IPS DF 4.7 (cell line): ENCODE measurements at regions not wholly inside any gene's neighbourhood (a gene's known extent, or its start where the extent isn't known, plus 50 kb on each side); places are given as distances from the start of the nearest gene placed in this dataset.

Experiments used
- DNase-seq: peaks from one replicate; pipeline ENCODE4 v3.0.0-alpha.2; 2013; ENCODE audit warnings: low spot score; ENCODE audit errors: extremely low read depth

DNA sequence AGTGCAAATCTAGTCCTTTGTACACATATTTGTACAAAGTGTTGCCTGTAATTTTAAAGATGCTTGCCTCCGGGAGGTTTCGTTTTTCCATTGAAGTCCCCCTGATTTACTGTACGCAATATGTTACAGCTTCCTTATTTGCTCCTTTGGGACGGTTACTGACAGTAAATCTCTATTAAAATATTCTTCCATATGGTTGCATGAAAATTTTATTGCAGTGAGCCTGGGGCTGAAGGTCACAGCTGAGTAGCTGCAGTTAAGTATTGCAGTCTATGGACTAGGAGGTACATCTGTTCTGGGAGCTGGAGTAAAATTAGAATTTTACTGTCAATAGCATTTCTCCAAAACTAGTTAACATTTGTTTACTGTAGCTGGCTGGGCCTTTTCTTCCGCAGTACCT, 119.2 kb downstream of the ETAA1 start:
- DNase-seq, result no peak

DNA sequence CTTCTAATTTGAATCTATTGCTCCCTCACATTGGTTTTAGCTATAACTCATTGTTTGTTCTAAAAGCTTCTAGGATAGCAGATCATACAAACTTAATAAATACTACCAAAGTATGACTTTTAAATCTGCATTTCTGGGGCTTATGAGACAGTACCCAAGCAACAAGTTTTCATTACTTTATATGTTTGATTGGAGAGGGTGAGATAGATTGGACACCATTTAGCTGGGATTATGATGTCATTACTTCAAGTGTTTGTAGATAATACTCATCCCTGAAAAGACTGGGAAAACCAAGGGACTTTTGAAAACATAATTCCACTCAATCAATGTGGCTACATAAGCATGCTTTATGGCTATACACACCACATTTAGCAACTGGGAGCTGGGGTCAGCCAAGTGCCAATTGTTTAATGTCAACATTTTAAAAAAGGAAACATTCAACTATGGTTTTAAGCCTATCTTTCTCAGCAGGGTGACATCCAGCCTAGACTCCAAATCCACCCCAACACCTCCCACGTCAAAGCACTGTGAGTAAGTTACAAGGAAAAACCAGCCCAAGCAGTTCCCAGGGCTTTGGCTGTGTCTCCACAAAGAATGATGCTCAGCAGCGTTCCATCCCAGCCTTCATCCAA, 119.9 kb downstream of the ETAA1 start:
- DNase-seq, result no peak

DNA sequence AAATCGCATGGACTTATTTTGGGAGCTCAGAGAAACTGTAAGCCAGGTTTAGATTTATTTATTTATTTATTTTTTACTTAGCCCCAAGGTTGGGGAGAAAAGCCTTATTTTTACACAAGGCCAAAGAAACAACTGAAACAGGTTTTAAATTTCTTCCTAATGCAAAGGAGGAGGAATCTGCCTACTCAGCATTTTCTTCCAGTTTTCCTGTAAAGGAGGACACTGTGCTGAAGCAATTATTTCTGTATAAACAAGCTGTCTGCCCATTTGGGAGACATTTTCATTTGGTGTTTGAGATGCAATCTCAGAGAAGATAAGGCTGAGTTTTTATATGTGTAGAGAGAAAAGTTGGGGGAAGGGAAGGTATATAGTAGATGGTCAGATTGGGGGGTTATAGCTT, 125.0 kb downstream of the ETAA1 start:
- no peak for DNase-seq

DNA sequence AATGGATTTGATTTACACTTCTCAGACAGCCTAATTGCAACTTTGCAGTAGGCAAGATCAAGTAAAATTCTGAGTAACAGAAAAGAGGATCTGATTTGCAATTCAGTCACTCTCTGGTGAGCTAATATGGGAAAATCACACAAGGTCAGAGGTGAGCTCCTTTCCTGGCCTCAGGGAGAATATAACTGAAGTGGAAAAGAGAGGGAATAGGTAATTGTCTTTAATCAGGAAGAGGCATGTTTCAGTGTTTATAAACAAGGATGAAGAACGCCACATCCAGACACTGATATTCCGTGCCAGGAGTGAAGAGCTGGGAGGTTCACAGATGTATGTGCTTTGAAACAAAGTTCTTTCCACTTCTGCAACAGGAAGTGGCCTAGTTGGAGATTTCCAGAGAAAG, 127.1 kb downstream of the ETAA1 start:
- DNase-seq, result no peak

- DNase-seq, result no peak
Measured at GRCh38 chr2:67524777-67525176, 127.6 kb downstream of the ETAA1 start.

GRCh38 chr2:67526283-67526682, 129.2 kb downstream of the ETAA1 start:
- DNase-seq, result no peak

DNA sequence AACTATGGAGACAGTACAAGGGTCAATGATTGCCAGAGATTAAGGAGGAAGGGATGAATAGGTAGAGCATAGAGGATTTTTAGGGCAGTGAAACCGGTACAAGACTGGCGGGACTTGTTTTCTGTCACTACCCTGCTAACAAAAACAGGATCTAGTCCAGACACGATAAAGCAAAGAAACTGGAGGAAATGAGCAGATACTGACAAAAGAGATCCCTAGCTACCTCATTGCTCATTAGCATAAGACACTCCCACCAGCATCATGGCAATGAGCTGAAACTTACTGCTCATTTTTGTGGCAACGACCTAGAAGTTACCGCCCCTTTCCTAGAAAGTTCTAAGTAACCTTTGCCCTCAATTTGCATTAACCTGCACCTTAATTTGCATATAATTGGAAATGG, 131.2 kb downstream of the ETAA1 start:
- DNase-seq, result no peak

GRCh38 chr2:67532387-67532786, 135.3 kb downstream of the ETAA1 start:
- DNase-seq, result no peak

- no peak for DNase-seq
Measured at GRCh38 chr2:67534745-67535144, 137.6 kb downstream of the ETAA1 start.

GRCh38 chr2:67540962-67541361, 143.8 kb downstream of the ETAA1 start:
- DNase-seq, result no peak

DNA sequence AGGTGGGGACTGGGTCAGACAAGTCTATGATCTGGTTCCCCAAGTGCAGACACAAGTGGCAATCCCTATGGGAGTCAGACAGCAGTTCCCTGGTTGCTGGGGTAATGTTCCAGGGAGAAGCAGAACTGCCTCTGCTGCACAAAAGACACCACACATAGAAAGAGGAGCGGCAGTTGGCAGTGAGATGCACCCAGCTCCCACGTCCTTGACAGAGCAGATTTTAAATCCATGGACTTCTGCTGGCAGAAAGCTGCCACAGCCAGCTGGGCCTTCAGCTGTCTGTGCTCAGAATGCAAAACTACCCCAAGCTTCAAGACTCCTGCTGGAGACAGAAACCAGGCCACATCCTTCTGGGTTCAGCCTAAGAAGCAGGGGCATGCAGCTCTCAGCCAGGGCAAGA, 147.2 kb downstream of the ETAA1 start:
- DNase-seq, result no peak

GRCh38 chr2:67548317-67549201, 151.4 kb downstream of the ETAA1 start:
- no peak for DNase-seq

- no peak for DNase-seq
Measured at GRCh38 chr2:67559156-67559555, 162.0 kb downstream of the ETAA1 start.

DNA sequence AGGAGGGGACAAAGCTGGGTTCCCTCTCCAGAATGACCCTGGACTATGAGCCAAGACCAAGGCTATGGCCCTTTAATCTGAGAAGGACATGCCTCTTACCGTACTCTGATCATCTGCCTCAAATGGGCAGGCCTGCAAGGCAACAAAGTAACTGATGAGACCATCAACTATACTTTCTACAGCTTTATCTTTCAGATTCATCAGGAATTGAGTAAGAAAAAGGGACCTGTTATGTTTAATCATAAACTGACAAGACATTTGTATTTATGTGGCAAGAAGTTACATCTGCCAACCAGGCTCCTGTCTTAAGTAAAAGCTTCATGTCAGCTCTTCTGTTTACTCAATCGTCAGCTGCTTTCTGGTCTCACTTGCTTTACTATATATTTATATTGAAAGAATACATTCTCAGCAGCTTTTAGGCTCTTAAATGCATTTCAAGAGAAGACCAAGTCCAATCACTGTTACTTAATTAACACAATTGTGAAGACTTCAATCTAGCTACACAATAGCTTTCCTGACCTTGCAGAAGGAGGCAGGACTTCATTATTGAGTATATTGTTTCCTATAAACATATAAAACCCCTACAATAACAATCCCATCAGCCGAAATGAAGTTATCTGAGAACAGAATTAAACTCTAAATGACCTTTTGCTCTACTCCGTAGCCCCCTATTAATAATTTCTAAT, 163.8 kb downstream of the ETAA1 start:
- no peak for DNase-seq

GRCh38 chr2:67561457-67561965, 164.4 kb downstream of the ETAA1 start:
- no peak for DNase-seq

DNA sequence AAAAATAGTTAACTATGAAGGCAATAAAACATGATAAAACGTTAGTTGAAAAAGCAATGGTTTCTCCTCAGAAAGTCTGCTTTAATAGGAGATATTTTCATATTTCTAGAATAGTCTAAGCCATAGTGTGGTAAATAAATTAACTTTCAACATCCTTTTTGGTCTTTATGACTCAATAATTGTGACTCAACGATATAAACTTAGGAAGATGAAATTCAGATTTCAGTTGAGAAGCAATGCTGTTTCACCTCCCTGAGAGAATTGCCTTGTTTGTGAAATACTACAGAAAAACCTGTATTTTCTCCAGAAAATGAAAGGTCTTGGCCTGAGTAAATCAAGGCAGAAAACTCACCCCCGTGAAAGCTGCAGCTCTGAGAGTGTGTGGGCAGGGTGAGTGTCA, 166.9 kb downstream of the ETAA1 start:
- no peak for DNase-seq

DNA sequence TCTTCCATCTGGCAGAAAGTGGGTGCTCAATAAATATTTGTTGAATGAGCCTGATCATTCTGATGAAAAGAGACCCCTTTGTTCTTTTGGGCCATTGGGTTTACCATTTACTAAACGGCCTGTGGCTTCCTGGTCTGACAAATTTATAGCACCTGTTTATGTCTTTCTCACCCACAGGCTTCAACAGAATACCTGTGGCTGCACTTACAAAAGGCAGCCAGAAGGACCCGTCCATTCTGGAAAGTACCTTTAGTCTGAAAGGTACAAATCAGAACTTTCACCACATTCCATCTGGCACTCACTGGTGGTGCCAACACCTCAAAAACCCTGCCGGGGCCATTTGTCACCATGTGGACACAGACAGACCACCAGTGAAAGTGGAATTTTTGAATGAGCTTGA, 167.5 kb downstream of the ETAA1 start:
- DNase-seq, result no peak

DNA sequence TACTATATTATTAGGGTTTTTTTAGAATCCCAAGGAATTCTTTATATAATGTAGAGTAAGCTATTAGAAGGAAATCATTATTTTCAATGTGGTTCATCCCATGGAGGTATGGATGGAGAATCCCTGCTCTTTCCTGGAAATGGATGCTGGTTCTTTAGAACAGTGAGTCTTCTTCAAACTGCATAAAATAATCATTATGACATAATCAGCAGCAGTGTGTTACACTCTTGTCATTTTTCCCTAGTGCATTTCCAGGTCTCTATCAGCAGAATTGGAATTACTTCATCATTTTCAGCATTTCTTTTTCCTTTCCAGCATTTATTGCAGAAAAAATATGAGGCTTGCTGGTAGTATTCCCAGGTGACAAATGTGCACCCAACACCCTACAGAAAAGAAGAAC, 168.1 kb downstream of the ETAA1 start:
- DNase-seq, result no peak

DNA sequence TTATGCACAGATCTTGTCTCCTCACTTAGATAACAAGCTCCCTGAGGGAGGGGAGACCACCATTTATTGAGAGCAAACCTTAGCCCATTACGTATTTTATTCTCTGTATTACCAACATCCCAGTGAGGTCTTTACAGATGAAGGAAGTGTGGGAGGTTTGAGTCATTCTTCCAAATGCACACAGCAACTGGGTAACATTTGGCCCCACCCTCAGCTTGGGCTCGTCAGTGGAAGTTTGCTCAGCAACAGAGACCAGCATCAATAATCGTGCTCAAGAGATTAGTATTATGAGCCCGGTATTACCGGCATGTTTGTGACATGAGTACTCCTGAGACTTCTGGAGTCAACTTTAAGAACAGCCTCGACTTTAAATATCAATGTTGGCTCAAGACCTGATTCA, 168.6 kb downstream of the ETAA1 start:
- no peak for DNase-seq

DNA sequence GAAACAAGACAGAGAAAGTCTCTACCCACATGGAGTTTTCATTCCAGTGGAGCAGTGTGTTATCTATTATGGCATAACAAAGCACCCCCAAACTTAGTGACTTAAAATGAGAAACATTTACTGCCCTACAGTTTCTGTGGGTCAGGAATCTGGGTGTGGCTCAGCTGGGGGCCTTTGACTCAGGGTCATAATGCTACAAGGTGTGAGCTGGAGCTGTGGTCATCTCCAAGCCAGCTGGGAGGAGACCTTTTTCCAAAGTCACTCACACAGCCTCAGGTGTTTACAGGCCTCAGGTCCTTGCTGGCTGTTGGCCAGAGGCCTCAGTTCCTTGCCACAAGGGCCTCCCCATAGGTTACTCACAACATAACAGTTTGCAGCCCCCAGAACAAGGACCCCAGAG, 169.2 kb downstream of the ETAA1 start:
- no peak for DNase-seq

- DNase-seq, result no peak
Measured at GRCh38 chr2:67566958-67567635, 170.0 kb downstream of the ETAA1 start.

DNA sequence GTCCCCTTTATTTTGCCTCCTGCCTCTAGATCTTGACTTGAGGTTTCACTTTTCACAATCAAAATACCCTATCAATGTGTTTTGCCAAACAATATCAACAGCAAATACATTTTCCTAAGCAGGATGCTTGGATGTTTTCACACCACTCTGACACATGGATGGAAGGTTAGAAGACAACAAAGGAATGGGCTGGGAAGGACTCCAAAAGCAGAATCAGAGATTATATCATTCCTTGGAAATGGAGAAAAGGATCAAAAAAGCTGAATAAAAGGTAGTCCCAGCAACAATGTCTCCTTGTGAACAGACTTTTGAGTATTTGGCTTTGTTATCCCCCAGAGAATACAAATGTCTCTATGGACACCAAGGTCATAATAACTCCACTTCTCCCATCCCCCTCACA, 170.8 kb downstream of the ETAA1 start:
- no peak for DNase-seq
